Gastrocnemius medialis (tissue), 4 donors: ENCODE measurements at regions not wholly inside any gene's neighbourhood (a gene's known extent, or its start where the extent isn't known, plus 50 kb on each side); places are given as distances from the start of the nearest gene placed in this dataset.

ENCODE experiments used
- ATAC-seq, 2 donors: fragments of 150-250 bp; one replicate each; pipeline ENCODE4 v1.9.1; 2016
- DNase-seq, 2 donors: peaks; one replicate each; pipeline ENCODE4 v3.0.0-alpha.2; 2019
- H3K27ac ChIP-seq, 4 donors: fragments of 200-600 bp; sonication (generic); 1 replicate in 1 of 4; 2 replicates in 3 of 4; pipeline ENCODE4 v1.5.1; 2016 to 2018; ENCODE audit warnings: mild to moderate bottlenecking in 2 of 4, moderate library complexity in 1 of 4
- H3K27me3 ChIP-seq, 3 donors: fragments of 200-600 bp; sonication (generic) in 2 of 3; 1 replicate in 1 of 3; 2 replicates in 2 of 3; pipeline versions ENCODE4 v1.5.1 to v1.6.0; 2016 to 2019; ENCODE audit warnings: mild to moderate bottlenecking in 1 of 3, moderate library complexity in 1 of 3
- H3K36me3 ChIP-seq, 2 donors: fragments of 200-600 bp; sonication (generic) in 1 of 2; one replicate each; pipeline ENCODE4 v1.5.1; 2017 to 2018
- H3K4me1 ChIP-seq, 2 donors: fragments of 200-600 bp; sonication (generic) in 1 of 2; one replicate each; pipeline ENCODE4 v1.5.1; 2016 to 2017; ENCODE audit warnings: mild to moderate bottlenecking in 2 of 2
- H3K4me3 ChIP-seq, 4 donors: fragments of 200-600 bp; sonication (generic) in 3 of 4; 1 replicate in 1 of 4; 2 replicates in 3 of 4; pipeline ENCODE4 v1.5.1; 2016 to 2019; ENCODE audit warnings: mild to moderate bottlenecking in 2 of 4
- H3K9me3 ChIP-seq, 3 donors: fragments of 200-600 bp; sonication (generic) in 2 of 3; 1 replicate in 1 of 3; 2 replicates in 2 of 3; pipeline ENCODE4 v1.5.1; 2016 to 2019
- CTCF ChIP-seq, 5 experiments: fragments of 450-650 bp in 3 of 5; fragments of 200-600 bp in 2 of 5; sonication (generic) in 2 of 5; IDR thresholded peaks in 4 of 5; conservative IDR thresholded peaks in 1 of 5; 1 replicate in 4 of 5; 2 replicates in 1 of 5; pipeline ENCODE4 v1.5.1; 2016 to 2019; ENCODE audit warnings: antibody characterized with exemption in 5 of 5, mild to moderate bottlenecking in 3 of 5, moderate library complexity in 3 of 5
- POLR2A ChIP-seq, 2 donors: fragments of 450-650 bp; IDR thresholded peaks; one replicate each; pipeline ENCODE4 v1.6.1; 2017; ENCODE audit warnings: antibody characterized with exemption in 2 of 2, mild to moderate bottlenecking in 2 of 2, moderate library complexity in 2 of 2
- in situ Hi-C, 4 donors: fragments of 200-750 bp; cut with MboI; loops; one replicate each; pipeline versions ENCODE4 v1.15.0 to v1.8.0; 2017; ENCODE audit warnings: low sequenced_read_pairs in 4 of 4
- intact Hi-C: fragments of 100-400 bp; cut with DNase I; formaldehyde crosslinking; loops from one replicate; pipeline ENCODE4 v1.15.1; 2023; ENCODE audit warnings: low total_unique reads

GRCh38 chrX:5068550-5068949, 1160.1 kb downstream of the NLGN4X start:
- intact Hi-C loops (no loop called here), in situ Hi-C loops (no loop called here)
- ATAC-seq = no peak
- Histone ChIP-seq H3K27ac (no peak overlapping the region), H3K4me3 (no peak overlapping the region), H3K4me1 (no peaks in the 10 kb centered on the region), H3K27me3 (no peaks in the 10 kb centered on the region), H3K9me3 (no peaks in the 10 kb centered on the region), H3K36me3 (no peaks in the 10 kb centered on the region)
- TF ChIP-seq CTCF (IDR thresholded peaks at IDR 0.05 in 4 of 5, conservative IDR thresholded peaks at IDR 0.05 in 1 of 5) (no peak), POLR2A (IDR thresholded peaks at IDR 0.05) (no peak)
- no peak for DNase-seq

DNA sequence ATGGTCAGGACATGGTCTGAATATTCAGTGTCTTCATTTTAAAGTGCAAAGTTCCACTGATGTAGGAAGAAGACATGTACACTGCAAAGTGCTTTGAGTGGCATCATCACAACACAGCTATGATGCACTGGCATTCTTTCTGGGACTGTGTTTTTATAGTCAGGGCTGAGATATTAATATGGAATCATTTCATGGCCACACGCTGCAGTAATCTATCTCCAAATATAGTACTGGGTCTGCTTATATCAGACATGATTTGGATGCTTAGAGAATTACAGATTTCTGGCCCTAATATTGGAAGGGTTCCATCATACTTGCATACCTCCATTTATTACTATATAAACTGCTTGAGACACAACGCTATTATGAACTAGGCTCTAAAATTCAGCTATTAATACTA, 1170.9 kb downstream of the NLGN4X start:
- no peak for ATAC-seq
- in situ Hi-C loops (no loop called here), intact Hi-C loops (no loop called here)
- H3K27ac ChIP-seq = no peak overlapping the region
- H3K27me3 ChIP-seq = no peaks in the 10 kb centered on the region
- H3K4me1 ChIP-seq = no peaks in the 10 kb centered on the region
- no peak overlapping the region for H3K4me3 ChIP-seq
- no peak for DNase-seq
- H3K36me3 ChIP-seq = no peaks in the 10 kb centered on the region
- no peaks in the 10 kb centered on the region for H3K9me3 ChIP-seq
- no peak for TF ChIP-seq CTCF (IDR thresholded peaks at IDR 0.05 in 4 of 5, conservative IDR thresholded peaks at IDR 0.05 in 1 of 5)

- H3K4me3 ChIP-seq = no peak overlapping the region
- no peak overlapping the region for H3K27ac ChIP-seq
- no peaks in the 10 kb centered on the region for H3K9me3 ChIP-seq
- in situ Hi-C loops (no loop called here), intact Hi-C loops (no loop called here)
- no peak for TF ChIP-seq POLR2A (IDR thresholded peaks at IDR 0.05)
- no peak for TF ChIP-seq CTCF (IDR thresholded peaks at IDR 0.05 in 4 of 5, conservative IDR thresholded peaks at IDR 0.05 in 1 of 5)
- no peak for DNase-seq
- no peaks in the 10 kb centered on the region for H3K27me3 ChIP-seq
- H3K36me3 ChIP-seq = no peaks in the 10 kb centered on the region
- no peaks in the 10 kb centered on the region for H3K4me1 ChIP-seq
- ATAC-seq = no peak
Observed at GRCh38 chrX:5054852-5055251, 1173.8 kb downstream of the NLGN4X start.

DNA sequence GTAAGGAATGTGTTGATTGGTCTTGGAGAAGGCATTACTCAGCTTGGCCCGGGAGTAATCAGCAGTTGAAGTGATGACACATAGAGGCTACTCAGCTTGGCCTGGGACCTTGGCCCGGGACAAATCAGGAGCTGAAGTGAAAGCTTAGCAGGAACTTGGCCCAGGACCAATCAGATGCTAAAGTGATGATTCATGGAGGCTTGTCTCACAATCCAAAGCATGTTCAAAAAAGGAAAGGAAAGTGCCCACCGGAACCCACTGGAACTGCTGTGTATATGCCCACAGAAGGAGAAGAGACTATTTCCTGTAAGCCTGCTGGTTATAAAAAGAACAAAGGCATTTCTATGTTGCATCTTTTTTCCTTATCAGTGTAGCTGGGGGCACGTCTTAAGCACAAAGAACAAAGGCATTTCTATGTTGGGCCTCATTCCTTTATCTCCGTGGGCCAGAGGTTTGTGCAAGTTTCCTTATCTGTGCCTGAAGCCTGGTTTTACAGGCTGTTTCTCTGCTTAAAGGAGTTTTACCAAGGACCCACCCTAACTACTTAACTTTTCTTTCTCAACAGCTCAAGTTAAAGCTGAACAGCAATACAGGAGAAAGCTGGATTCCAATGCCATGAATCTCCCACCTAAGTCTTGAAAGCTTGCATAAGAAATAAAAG, 1176.7 kb downstream of the NLGN4X start:
- no peak overlapping the region for H3K4me3 ChIP-seq
- H3K9me3 ChIP-seq = no peaks in the 10 kb centered on the region
- TF ChIP-seq POLR2A (IDR thresholded peaks at IDR 0.05) (no peak), CTCF (IDR thresholded peaks at IDR 0.05 in 4 of 5, conservative IDR thresholded peaks at IDR 0.05 in 1 of 5) (no peak)
- H3K27me3 ChIP-seq = no peaks in the 10 kb centered on the region
- no peak overlapping the region for H3K27ac ChIP-seq
- no peaks in the 10 kb centered on the region for H3K36me3 ChIP-seq
- DNase-seq (peak; percentile 2 to 22), ATAC-seq (no peak)
- H3K4me1 ChIP-seq = no peaks in the 10 kb centered on the region
- in situ Hi-C loops = no loop called here
- intact Hi-C loops = no loop called here

- Histone ChIP-seq H3K36me3 (no peaks in the 10 kb centered on the region), H3K9me3 (no peaks in the 10 kb centered on the region), H3K4me1 (no peaks in the 10 kb centered on the region), H3K4me3 (no peak overlapping the region), H3K27ac (no peak overlapping the region), H3K27me3 (no peaks in the 10 kb centered on the region)
- DNase-seq (no peak), ATAC-seq (no peak)
- in situ Hi-C loops = no loop called here
- TF ChIP-seq POLR2A (IDR thresholded peaks at IDR 0.05) = no peak
- no peak for TF ChIP-seq CTCF (IDR thresholded peaks at IDR 0.05 in 4 of 5, conservative IDR thresholded peaks at IDR 0.05 in 1 of 5)
- intact Hi-C loops = no loop called here
Observed at GRCh38 chrX:5042563-5042962, 1186.1 kb downstream of the NLGN4X start.
